DOHH2 (cell line): ENCODE measurements at regions not wholly inside any gene's neighbourhood (a gene's known extent, or its start where the extent isn't known, plus 50 kb on each side); places are given as distances from the start of the nearest gene placed in this dataset.

Source experiments
- H3F3A ChIP-seq: fragments of 200-600 bp; sonication (generic), shearing (Covaris generic); 2 replicates; pipeline ENCODE4 v1.6.0; 2016; ENCODE audit warnings: antibody characterized with exemption, mild to moderate bottlenecking; ENCODE audit not compliant: control insufficient read depth, insufficient read depth
- H3K27ac ChIP-seq: fragments of 200-600 bp; sonication (generic); 2 replicates; pipeline ENCODE4 v1.5.1; 2014; ENCODE audit warnings: low read depth, mild to moderate bottlenecking, low read length, moderate library complexity
- H3K27me3 ChIP-seq: fragments of 200-600 bp; sonication (generic); 2 replicates; pipeline ENCODE4 v1.6.1; 2014; ENCODE audit warnings: mild to moderate bottlenecking, low read length, mixed read lengths; ENCODE audit not compliant: control insufficient read depth
- H3K36me3 ChIP-seq: fragments of 200-600 bp; sonication (generic); 2 replicates; pipeline ENCODE4 v1.6.1; 2014; ENCODE audit warnings: mild to moderate bottlenecking, low read length, moderate library complexity, mixed read lengths; ENCODE audit not compliant: control insufficient read depth
- H3K4me1 ChIP-seq: fragments of 200-600 bp; sonication (generic); 2 replicates; pipeline ENCODE4 v1.6.1; 2014; ENCODE audit warnings: mild to moderate bottlenecking, low read length, mixed read lengths; ENCODE audit not compliant: control insufficient read depth
- H3K4me2 ChIP-seq: fragments of 200-600 bp; sonication (generic); 2 replicates; pipeline ENCODE4 v1.6.0; 2014; ENCODE audit warnings: mild to moderate bottlenecking, low read length, moderate library complexity
- H3K4me3 ChIP-seq: fragments of 200-600 bp; sonication (generic); 2 replicates; pipeline ENCODE4 v1.5.1; 2014; ENCODE audit warnings: mild to moderate bottlenecking, low read length, mixed read lengths
- H3K79me2 ChIP-seq: fragments of 200-600 bp; sonication (generic); 2 replicates; pipeline ENCODE4 v1.6.1; 2014; ENCODE audit warnings: mild to moderate bottlenecking, low read length, mixed read lengths; ENCODE audit not compliant: control insufficient read depth
- H3K9me2 ChIP-seq: fragments of 200-600 bp; sonication (generic); replicated peaks from 2 replicates; pipeline ENCODE4 v1.6.1; 2014; ENCODE audit warnings: mild to moderate bottlenecking, low read length, mixed read lengths; ENCODE audit not compliant: control insufficient read depth
- H3K9me3 ChIP-seq: fragments of 200-600 bp; sonication (generic); 2 replicates; pipeline ENCODE4 v1.6.1; 2014; ENCODE audit warnings: antibody characterized with exemption, low read length, mixed read lengths; ENCODE audit not compliant: control insufficient read depth, insufficient read depth
- H4K20me1 ChIP-seq: fragments of 200-600 bp; sonication (generic); 2 replicates; pipeline ENCODE4 v1.6.0; 2014; ENCODE audit warnings: low read depth, mild to moderate bottlenecking, antibody characterized with exemption, low read length, moderate library complexity; ENCODE audit not compliant: control insufficient read depth, insufficient read depth
- CTCF ChIP-seq: fragments of 200-600 bp; sonication (generic); IDR thresholded peaks from one replicate; pipeline ENCODE4 v1.5.1; 2014; ENCODE audit warnings: antibody characterized with exemption, mild to moderate bottlenecking, low read depth, low read length; ENCODE audit not compliant: poor library complexity, severe bottlenecking
- EZH2phosphoT487 ChIP-seq: fragments of 200-600 bp; sonication (generic); IDR thresholded peaks from 2 replicates; pipeline ENCODE4 v1.6.1; 2017; ENCODE audit warnings: borderline replicate concordance, mild to moderate bottlenecking, antibody characterized with exemption, low read length, moderate library complexity, mixed read lengths

GRCh38 chr5:161138751-161139455 lies 286.9 kb upstream of the ATP10B start:
- peak overlapping the region; percentile 58 for H3K4me2 ChIP-seq
- H3K9me2 ChIP-seq: no peaks in the 10 kb centered on the region
- no peaks in the 10 kb centered on the region for H3F3A ChIP-seq
- H3K36me3 ChIP-seq: no peaks in the 10 kb centered on the region
- H3K79me2 ChIP-seq: no peaks in the 10 kb centered on the region
- no peaks in the 10 kb centered on the region for H3K9me3 ChIP-seq
- H4K20me1 ChIP-seq: no peaks in the 10 kb centered on the region
- TF ChIP-seq CTCF (no peak), EZH2phosphoT487 (no peak)
- H3K27ac ChIP-seq: peak overlapping the region; percentile 83
- H3K27me3 ChIP-seq: no peaks in the 10 kb centered on the region
- peaks cover 67% of the 10 kb centered on the region for H3K4me1 ChIP-seq
- H3K4me3 ChIP-seq: peak overlapping the region; percentile 52

- H3K9me3 ChIP-seq: no peaks in the 10 kb centered on the region
- H3K27me3 ChIP-seq: no peaks in the 10 kb centered on the region
- TF ChIP-seq EZH2phosphoT487: no peak
- no peak for TF ChIP-seq CTCF
- H3K4me1 ChIP-seq: peaks cover 57% of the 10 kb centered on the region
- no peak overlapping the region for H3K27ac ChIP-seq
- no peaks in the 10 kb centered on the region for H3F3A ChIP-seq
- H3K36me3 ChIP-seq: no peaks in the 10 kb centered on the region
- H4K20me1 ChIP-seq: no peaks in the 10 kb centered on the region
- no peak overlapping the region for H3K4me3 ChIP-seq
- no peak overlapping the region for H3K4me2 ChIP-seq
- no peaks in the 10 kb centered on the region for H3K79me2 ChIP-seq
- no peaks in the 10 kb centered on the region for H3K9me2 ChIP-seq
Observed at GRCh38 chr5:161134956-161135355, 282.9 kb upstream of the ATP10B start.

- Histone ChIP-seq H3K36me3 (no peaks in the 10 kb centered on the region), H3K9me2 (no peaks in the 10 kb centered on the region), H3F3A (no peaks in the 10 kb centered on the region), H4K20me1 (no peaks in the 10 kb centered on the region), H3K79me2 (no peaks in the 10 kb centered on the region), H3K4me2 (no peak overlapping the region), H3K4me1 (peaks cover 48% of the 10 kb centered on the region), H3K4me3 (no peak overlapping the region), H3K27ac (no peak overlapping the region), H3K27me3 (no peaks in the 10 kb centered on the region), H3K9me3 (no peaks in the 10 kb centered on the region; the same call in 1 of the 2 replicates)
- TF ChIP-seq EZH2phosphoT487 (no peak), CTCF (no peak)
Observed at GRCh38 chr5:161134083-161134482, 282.1 kb upstream of the ATP10B start.
